Trophoblast cell (in vitro differentiated cells and primary cell): ENCODE measurements at regions not wholly inside any gene's neighbourhood (a gene's known extent, or its start where the extent isn't known, plus 50 kb on each side); places are given as distances from the start of the nearest gene placed in this dataset.
"Not testable (repeated sequence)": the region's sequence is repeated elsewhere in the genome, so short reads cannot be mapped to it uniquely, and the experiment has no call there.

Experiments
- DNase-seq, 2 donors: peaks; one replicate each; pipeline ENCODE4 v3.0.0-alpha.2; 2016
- H2AFZ ChIP-seq: 2 replicates; pipeline ENCODE4 v1.6.1; 2013; ENCODE audit warnings: low read length, moderate library complexity, mild to moderate bottlenecking; ENCODE audit not compliant: insufficient read depth, poor library complexity
- H2AK5ac ChIP-seq: 2 replicates; pipeline ENCODE4 v1.6.1; 2013; ENCODE audit warnings: mild to moderate bottlenecking, low read length
- H2BK120ac ChIP-seq: 2 replicates; pipeline ENCODE4 v1.6.1; 2013; ENCODE audit warnings: low read length, mild to moderate bottlenecking, moderate library complexity; ENCODE audit not compliant: insufficient read depth, poor library complexity
- H2BK12ac ChIP-seq: 2 replicates; pipeline ENCODE4 v1.6.1; 2013; ENCODE audit warnings: mild to moderate bottlenecking, low read length, moderate library complexity
- H2BK5ac ChIP-seq: 2 replicates; pipeline ENCODE4 v1.6.1; 2013; ENCODE audit warnings: low read length, low read depth, moderate library complexity, mild to moderate bottlenecking; ENCODE audit not compliant: poor library complexity
- H3K14ac ChIP-seq: 2 replicates; pipeline ENCODE4 v1.6.1; 2013; ENCODE audit warnings: mild to moderate bottlenecking, low read length
- H3K18ac ChIP-seq: 2 replicates; pipeline ENCODE4 v1.6.1; 2013; ENCODE audit warnings: mild to moderate bottlenecking, low read length
- H3K23ac ChIP-seq: 2 replicates; pipeline ENCODE4 v1.6.1; 2013; ENCODE audit warnings: low read length
- H3K27ac ChIP-seq: 2 replicates; pipeline ENCODE4 v1.5.1; 2013; ENCODE audit warnings: low read depth, mild to moderate bottlenecking, inconsistent platforms, low read length, moderate library complexity
- H3K27me3 ChIP-seq: 2 replicates; pipeline ENCODE4 v1.6.1; 2013; ENCODE audit warnings: inconsistent platforms, mild to moderate bottlenecking, low read length, moderate library complexity; ENCODE audit not compliant: insufficient read depth
- H3K36me3 ChIP-seq, 2 experiments: 1 replicate in 1 of 2; 2 replicates in 1 of 2; pipeline ENCODE4 v1.6.1; 2013; ENCODE audit warnings: low read length in 2 of 2, mild to moderate bottlenecking in 2 of 2, moderate library complexity in 1 of 2; ENCODE audit not compliant: insufficient read depth in 2 of 2, control insufficient read depth in 1 of 2
- H3K4ac ChIP-seq: 2 replicates; pipeline ENCODE4 v1.6.1; 2013; ENCODE audit warnings: low read depth, mild to moderate bottlenecking, low read length, moderate library complexity
- H3K4me1 ChIP-seq, 2 experiments: 1 replicate in 1 of 2; 2 replicates in 1 of 2; pipeline ENCODE4 v1.6.1; 2013; ENCODE audit warnings: low read length in 2 of 2, mild to moderate bottlenecking in 2 of 2, moderate library complexity in 1 of 2; ENCODE audit not compliant: insufficient read depth in 2 of 2, control insufficient read depth in 1 of 2
- H3K4me2 ChIP-seq: 2 replicates; pipeline ENCODE4 v1.6.1; 2013; ENCODE audit warnings: inconsistent platforms, mild to moderate bottlenecking, low read length, moderate library complexity
- H3K4me3 ChIP-seq: 2 replicates; pipeline ENCODE4 v1.5.1; 2013; ENCODE audit warnings: mild to moderate bottlenecking, low read depth, low read length, inconsistent platforms
- H3K79me1 ChIP-seq: one replicate; pipeline ENCODE4 v1.6.1; 2013; ENCODE audit warnings: low read length
- H3K79me2 ChIP-seq: 2 replicates; pipeline ENCODE4 v1.6.1; 2013; ENCODE audit warnings: low read length, mild to moderate bottlenecking; ENCODE audit not compliant: control insufficient read depth, insufficient read depth, poor library complexity
- H3K9ac ChIP-seq: 2 replicates; pipeline ENCODE4 v1.6.1; 2013; ENCODE audit warnings: mild to moderate bottlenecking, low read length
- H3K9me3 ChIP-seq: 2 replicates; pipeline ENCODE4 v1.6.1; 2013; ENCODE audit warnings: low read depth, mild to moderate bottlenecking, control low read depth, inconsistent platforms, low read length; ENCODE audit not compliant: insufficient read depth
- H4K12ac ChIP-seq: 2 replicates; pipeline ENCODE4 v1.6.1; 2013; ENCODE audit warnings: low read depth, mild to moderate bottlenecking, low read length, moderate library complexity
- H4K8ac ChIP-seq: 2 replicates; pipeline ENCODE4 v1.6.1; 2013; ENCODE audit warnings: low read depth, mild to moderate bottlenecking, low read length, moderate library complexity
- H4K91ac ChIP-seq: one replicate; pipeline ENCODE4 v1.6.1; 2013; ENCODE audit warnings: low read depth, mild to moderate bottlenecking, low read length, moderate library complexity
- WGBS: extraction: QIAGEN DNeasy Blood & Tissue Kit; methylation state at CpG from one replicate; pipeline ENCODE4 v1.1.7; 2013; ENCODE audit warnings: missing lambda C conversion rate; ENCODE audit not compliant: insufficient read length, insufficient coverage; ENCODE audit errors: extremely low coverage; 5-methylcytosine and 5-hydroxymethylcytosine counted together

GRCh38 chr16:31641279-31641678 lies 113.6 kb downstream of the AHSP start:
- Histone ChIP-seq H3K36me3 (no peaks in the 10 kb centered on the region), H3K27ac (no peak overlapping the region), H4K91ac (no peak overlapping the region), H3K4me2 (no peak overlapping the region), H3K79me1 (no peaks in the 10 kb centered on the region), H3K4ac (no peak overlapping the region), H3K79me2 (no peaks in the 10 kb centered on the region), H3K14ac (no peak overlapping the region), H2AFZ (no peak overlapping the region), H3K9me3 (peaks cover 19% of the 10 kb centered on the region), H3K9ac (no peak overlapping the region), H2BK120ac (no peak overlapping the region), H3K23ac (no peak overlapping the region), H3K18ac (no peak overlapping the region), H3K4me1 (no peaks in the 10 kb centered on the region), H2BK5ac (no peak overlapping the region), H4K12ac (no peak overlapping the region), H4K8ac (no peak overlapping the region), H3K27me3 (no peaks in the 10 kb centered on the region), H2AK5ac (no peak overlapping the region), H2BK12ac (no peak overlapping the region), H3K4me3 (no peak overlapping the region)
- no CpG with 5 or more reads among the region's 4 CpGs for WGBS
- DNase-seq, result no peak

- H3K4ac ChIP-seq, H3K9ac ChIP-seq, H2BK5ac ChIP-seq, H4K91ac ChIP-seq, H2BK12ac ChIP-seq, H3K14ac ChIP-seq, H3K27ac ChIP-seq, H2AFZ ChIP-seq, H3K18ac ChIP-seq, H3K79me2 ChIP-seq, H3K79me1 ChIP-seq, H3K9me3 ChIP-seq, H2BK120ac ChIP-seq, H3K4me2 ChIP-seq, H4K8ac ChIP-seq, H3K36me3 ChIP-seq, H3K23ac ChIP-seq, DNase-seq, H4K12ac ChIP-seq, H3K27me3 ChIP-seq, H3K4me1 ChIP-seq, H2AK5ac ChIP-seq, H3K4me3 ChIP-seq: not testable (repeated sequence)
- WGBS, result no CpG with 5 or more reads among the region's 4 CpGs
Observed at GRCh38 chr16:31655674-31656073, 128.0 kb downstream of the AHSP start.

GRCh38 chr16:31664683-31665482 lies 137.2 kb downstream of the AHSP start:
- Histone ChIP-seq H2AK5ac (no peak overlapping the region), H3K23ac (no peak overlapping the region), H3K14ac (no peak overlapping the region), H3K9ac (no peak overlapping the region), H3K79me2 (no peaks in the 10 kb centered on the region), H2BK5ac (no peak overlapping the region), H3K27ac (no peak overlapping the region), H3K36me3 (peaks cover 0 to 2% of the 10 kb centered on the region in 2 experiments), H3K79me1 (no peaks in the 10 kb centered on the region), H2BK12ac (no peak overlapping the region), H4K91ac (no peak overlapping the region), H4K8ac (no peak overlapping the region), H2AFZ (no peak overlapping the region), H3K4ac (no peak overlapping the region), H3K4me1 (no peaks in the 10 kb centered on the region), H3K4me2 (no peak overlapping the region), H2BK120ac (no peak overlapping the region), H3K27me3 (no peaks in the 10 kb centered on the region), H3K4me3 (no peak overlapping the region), H3K18ac (no peak overlapping the region), H4K12ac (no peak overlapping the region), H3K9me3 (peaks cover 11% of the 10 kb centered on the region)
- DNase-seq, result peak; percentile 54 to 86
- WGBS, result no CpG with 5 or more reads among the region's 3 CpGs

GRCh38 chr16:31674686-31675085 lies 147.0 kb downstream of the AHSP start:
- H2BK5ac ChIP-seq, result no peak overlapping the region
- no peaks in the 10 kb centered on the region for H3K4me1 ChIP-seq
- H2AFZ ChIP-seq, result no peak overlapping the region
- H3K27me3 ChIP-seq, result no peaks in the 10 kb centered on the region
- H3K23ac ChIP-seq, result no peak overlapping the region
- no peak overlapping the region for H4K12ac ChIP-seq
- H3K4ac ChIP-seq, result no peak overlapping the region
- no peak overlapping the region for H3K14ac ChIP-seq
- no peak overlapping the region for H4K91ac ChIP-seq
- DNase-seq, result no peak
- H3K18ac ChIP-seq, result no peak overlapping the region
- H3K79me1 ChIP-seq, result no peaks in the 10 kb centered on the region
- H2AK5ac ChIP-seq, result no peak overlapping the region
- H3K27ac ChIP-seq, result no peak overlapping the region
- H3K4me2 ChIP-seq, result no peak overlapping the region
- no peaks in the 10 kb centered on the region for H3K36me3 ChIP-seq
- no peak overlapping the region for H2BK12ac ChIP-seq
- no peak overlapping the region for H3K4me3 ChIP-seq
- H3K79me2 ChIP-seq, result no peaks in the 10 kb centered on the region
- no peak overlapping the region for H2BK120ac ChIP-seq
- H3K9ac ChIP-seq, result no peak overlapping the region
- no peak overlapping the region for H4K8ac ChIP-seq
- WGBS, result no CpG with 5 or more reads among the region's 1 CpG
- H3K9me3 ChIP-seq, result peaks cover 15% of the 10 kb centered on the region
